PC-9 (cell line): ENCODE measurements at regions not wholly inside any gene's neighbourhood (a gene's known extent, or its start where the extent isn't known, plus 50 kb on each side); places are given as distances from the start of the nearest gene placed in this dataset.

ENCODE experiments used
- EZH2 ChIP-seq: fragments of 200-600 bp; sonication (generic); IDR thresholded peaks from 2 replicates; pipeline ENCODE4 v1.8.0; 2017; ENCODE audit warnings: antibody characterized with exemption, low read depth
- TF ChIP-seq, protein P1 (sequence below): fragments of 200-600 bp; sonication (generic); conservative IDR thresholded peaks from 2 replicates; pipeline ENCODE4 v1.6.1; 2017; ENCODE audit warnings: mixed run types, antibody characterized with exemption, mild to moderate bottlenecking, moderate library complexity

DNA sequence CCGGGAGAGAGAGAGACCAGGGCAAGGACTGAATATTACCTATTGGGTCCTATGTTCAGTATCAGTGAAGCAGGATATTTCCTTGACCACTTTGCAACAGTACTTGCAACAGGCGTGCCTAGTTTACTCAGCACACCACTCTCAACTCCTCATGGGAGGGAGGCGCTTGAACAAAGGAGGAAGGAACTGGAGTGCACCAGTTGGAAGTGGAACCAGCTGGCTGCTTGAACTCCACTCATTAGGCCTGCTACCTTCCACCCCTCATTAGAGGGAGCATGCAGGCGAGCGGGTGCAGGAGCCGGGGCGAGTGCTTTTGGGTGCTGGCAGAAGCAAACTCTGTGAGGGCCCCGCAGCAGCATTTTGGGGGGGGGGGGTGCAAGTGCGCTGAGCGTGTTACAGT lies 1369.6 kb upstream of the RAG2 start:
- TF ChIP-seq EZH2: no peak
- TF ChIP-seq, protein P1, sequence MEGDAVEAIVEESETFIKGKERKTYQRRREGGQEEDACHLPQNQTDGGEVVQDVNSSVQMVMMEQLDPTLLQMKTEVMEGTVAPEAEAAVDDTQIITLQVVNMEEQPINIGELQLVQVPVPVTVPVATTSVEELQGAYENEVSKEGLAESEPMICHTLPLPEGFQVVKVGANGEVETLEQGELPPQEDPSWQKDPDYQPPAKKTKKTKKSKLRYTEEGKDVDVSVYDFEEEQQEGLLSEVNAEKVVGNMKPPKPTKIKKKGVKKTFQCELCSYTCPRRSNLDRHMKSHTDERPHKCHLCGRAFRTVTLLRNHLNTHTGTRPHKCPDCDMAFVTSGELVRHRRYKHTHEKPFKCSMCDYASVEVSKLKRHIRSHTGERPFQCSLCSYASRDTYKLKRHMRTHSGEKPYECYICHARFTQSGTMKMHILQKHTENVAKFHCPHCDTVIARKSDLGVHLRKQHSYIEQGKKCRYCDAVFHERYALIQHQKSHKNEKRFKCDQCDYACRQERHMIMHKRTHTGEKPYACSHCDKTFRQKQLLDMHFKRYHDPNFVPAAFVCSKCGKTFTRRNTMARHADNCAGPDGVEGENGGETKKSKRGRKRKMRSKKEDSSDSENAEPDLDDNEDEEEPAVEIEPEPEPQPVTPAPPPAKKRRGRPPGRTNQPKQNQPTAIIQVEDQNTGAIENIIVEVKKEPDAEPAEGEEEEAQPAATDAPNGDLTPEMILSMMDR: no peak
